ENCODE measurements at regions not wholly inside any gene's neighbourhood (a gene's known extent, or its start where the extent isn't known, plus 50 kb on each side); places are given as distances from the start of the nearest gene placed in this dataset.

GRCh38 chr17:77361986-77362620 lies 221.3 kb downstream of the SEC14L1 start:
- H3K4me3 ChIP-seq (replicated peaks; ENCODE audit: low read depth, low read length): no peak overlapping the region
- TF ChIP-seq CTCF (IDR thresholded peaks at IDR 0.05; ENCODE audit: insufficient read depth, low read length, poor library complexity, severe bottlenecking): no peak
- H3K27me3 ChIP-seq (replicated peaks; ENCODE audit: control insufficient read depth, insufficient read depth, low read length): no peaks in the 10 kb centered on the region
- H3K36me3 ChIP-seq (ENCODE audit: control insufficient read depth, insufficient read depth, low read length): no peaks in the 10 kb centered on the region; the same call in 1 of the 2 replicates
- DNase-seq (ENCODE audit: extremely low read depth, insufficient read length): no peak

GRCh38 chr17:77363821-77364361 lies 223.1 kb downstream of the SEC14L1 start:
- H3K4me3 ChIP-seq (replicated peaks; ENCODE audit: low read depth, low read length): no peak overlapping the region
- no peaks in the 10 kb centered on the region; the same call in 1 of the 2 replicates for H3K36me3 ChIP-seq (ENCODE audit: control insufficient read depth, insufficient read depth, low read length)
- no peaks in the 10 kb centered on the region for H3K27me3 ChIP-seq (replicated peaks; ENCODE audit: control insufficient read depth, insufficient read depth, low read length)
- no peak for TF ChIP-seq CTCF (IDR thresholded peaks at IDR 0.05; ENCODE audit: insufficient read depth, low read length, poor library complexity, severe bottlenecking)
- DNase-seq (ENCODE audit: extremely low read depth, insufficient read length): no peak

- Histone ChIP-seq H3K4me3 (replicated peaks; ENCODE audit: low read depth, low read length) (no peak overlapping the region), H3K27me3 (replicated peaks; ENCODE audit: control insufficient read depth, insufficient read depth, low read length) (no peaks in the 10 kb centered on the region), H3K36me3 (ENCODE audit: control insufficient read depth, insufficient read depth, low read length) (no peaks in the 10 kb centered on the region; the same call in 1 of the 2 replicates)
- no peak for TF ChIP-seq CTCF (IDR thresholded peaks at IDR 0.05; ENCODE audit: insufficient read depth, low read length, poor library complexity, severe bottlenecking)
- DNase-seq (ENCODE audit: extremely low read depth, insufficient read length): no peak
Measured at GRCh38 chr17:77364381-77364911, 223.7 kb downstream of the SEC14L1 start.

- Histone ChIP-seq H3K27me3 (replicated peaks; ENCODE audit: control insufficient read depth, insufficient read depth, low read length) (no peaks in the 10 kb centered on the region), H3K4me3 (replicated peaks; ENCODE audit: low read depth, low read length) (no peak overlapping the region), H3K36me3 (ENCODE audit: control insufficient read depth, insufficient read depth, low read length) (no peaks in the 10 kb centered on the region; the same call in 1 of the 2 replicates)
- no peak for TF ChIP-seq CTCF (IDR thresholded peaks at IDR 0.05; ENCODE audit: insufficient read depth, low read length, poor library complexity, severe bottlenecking)
- no peak for DNase-seq (ENCODE audit: extremely low read depth, insufficient read length)
Measured at GRCh38 chr17:77364941-77365583, 224.3 kb downstream of the SEC14L1 start.

GRCh38 chr17:77365584-77366186 lies 224.9 kb downstream of the SEC14L1 start:
- Histone ChIP-seq H3K4me3 (replicated peaks; ENCODE audit: low read depth, low read length) (no peak overlapping the region), H3K36me3 (ENCODE audit: control insufficient read depth, insufficient read depth, low read length) (no peaks in the 10 kb centered on the region; the same call in 1 of the 2 replicates), H3K27me3 (replicated peaks; ENCODE audit: control insufficient read depth, insufficient read depth, low read length) (no peaks in the 10 kb centered on the region)
- TF ChIP-seq CTCF (IDR thresholded peaks at IDR 0.05; ENCODE audit: insufficient read depth, low read length, poor library complexity, severe bottlenecking): no peak
- no peak for DNase-seq (ENCODE audit: extremely low read depth, insufficient read length)

Data from GM06990 (cell line).